Spleen (tissue), 7 donors: ENCODE measurements at regions not wholly inside any gene's neighbourhood (a gene's known extent, or its start where the extent isn't known, plus 50 kb on each side); places are given as distances from the start of the nearest gene placed in this dataset.

Source experiments
- POLR2A ChIP-seq, 3 donors: fragments of 450-650 bp; IDR thresholded peaks; one replicate each; pipeline ENCODE4 v1.5.1; 2017; ENCODE audit warnings: antibody characterized with exemption in 3 of 3, mild to moderate bottlenecking in 1 of 3
- POLR2AphosphoS5 ChIP-seq, 3 donors: sonication (generic); formaldehyde crosslinking; IDR thresholded peaks; one replicate each; pipeline ENCODE4 v1.5.1; 2017; ENCODE audit warnings: antibody characterized with exemption in 3 of 3
- TF ChIP-seq, protein P1 (sequence below), 11 experiments: fragments of 200-600 bp in 7 of 11; fragments of 450-650 bp in 4 of 11; sonication (generic) in 4 of 11; IDR thresholded peaks in 8 of 11; conservative IDR thresholded peaks in 3 of 11; 1 replicate in 7 of 11; 2 replicates in 4 of 11; pipeline versions ENCODE4 v1.4.0 to v1.8.0; 2016 to 2021; ENCODE audit warnings: antibody characterized with exemption in 11 of 11, inconsistent platforms in 4 of 11, mild to moderate bottlenecking in 1 of 11
- donor health status: DM: no; HTN: no; CAD: no; lungs with moderate emphysema.
- donor health status: DM: no; HTN: no; CAD: no.
- donor health status: DM: no; HTN: no; CAD: no.

DNA sequence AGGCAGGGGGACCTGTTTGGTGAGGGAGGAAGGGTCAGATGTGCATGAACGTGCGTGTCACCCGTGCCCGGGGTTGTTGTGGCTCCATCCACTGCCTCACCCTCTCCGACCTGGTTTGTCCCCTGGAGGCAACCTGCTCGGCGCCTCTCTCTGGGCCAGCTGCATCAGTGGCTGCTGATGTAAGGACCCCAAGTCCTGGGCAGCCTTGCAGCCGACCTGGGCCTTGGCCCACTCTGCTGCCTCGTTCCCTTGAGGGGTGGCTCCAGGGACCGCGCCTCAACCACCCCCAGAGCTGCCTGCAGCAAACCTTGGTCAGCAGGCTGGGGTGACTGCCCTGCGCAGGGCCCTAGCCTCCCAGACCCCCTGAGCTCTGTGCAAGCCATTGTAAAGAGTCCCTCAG is 351.7 kb downstream of the TMEM121 start:
- TF ChIP-seq, protein P1, sequence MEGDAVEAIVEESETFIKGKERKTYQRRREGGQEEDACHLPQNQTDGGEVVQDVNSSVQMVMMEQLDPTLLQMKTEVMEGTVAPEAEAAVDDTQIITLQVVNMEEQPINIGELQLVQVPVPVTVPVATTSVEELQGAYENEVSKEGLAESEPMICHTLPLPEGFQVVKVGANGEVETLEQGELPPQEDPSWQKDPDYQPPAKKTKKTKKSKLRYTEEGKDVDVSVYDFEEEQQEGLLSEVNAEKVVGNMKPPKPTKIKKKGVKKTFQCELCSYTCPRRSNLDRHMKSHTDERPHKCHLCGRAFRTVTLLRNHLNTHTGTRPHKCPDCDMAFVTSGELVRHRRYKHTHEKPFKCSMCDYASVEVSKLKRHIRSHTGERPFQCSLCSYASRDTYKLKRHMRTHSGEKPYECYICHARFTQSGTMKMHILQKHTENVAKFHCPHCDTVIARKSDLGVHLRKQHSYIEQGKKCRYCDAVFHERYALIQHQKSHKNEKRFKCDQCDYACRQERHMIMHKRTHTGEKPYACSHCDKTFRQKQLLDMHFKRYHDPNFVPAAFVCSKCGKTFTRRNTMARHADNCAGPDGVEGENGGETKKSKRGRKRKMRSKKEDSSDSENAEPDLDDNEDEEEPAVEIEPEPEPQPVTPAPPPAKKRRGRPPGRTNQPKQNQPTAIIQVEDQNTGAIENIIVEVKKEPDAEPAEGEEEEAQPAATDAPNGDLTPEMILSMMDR (IDR thresholded peaks at IDR 0.05 in 8 of 11, conservative IDR thresholded peaks at IDR 0.05 in 3 of 11), result no peak
- no peak for TF ChIP-seq POLR2AphosphoS5 (IDR thresholded peaks at IDR 0.05)
- TF ChIP-seq POLR2A (IDR thresholded peaks at IDR 0.05), result no peak
